OCI-LY1 (cell line): ENCODE measurements at regions not wholly inside any gene's neighbourhood (a gene's known extent, or its start where the extent isn't known, plus 50 kb on each side); places are given as distances from the start of the nearest gene placed in this dataset.

Experiments used
- CTCF ChIP-seq: fragments of 200-600 bp; sonication (generic), shearing (Covaris generic); IDR thresholded peaks from 2 replicates; pipeline ENCODE4 v1.5.1; 2017; ENCODE audit warnings: mild to moderate bottlenecking, antibody characterized with exemption, low read length, moderate library complexity, mixed read lengths
- EZH2 ChIP-seq: fragments of 200-600 bp; sonication (generic), shearing (Covaris generic); IDR thresholded peaks from 2 replicates; pipeline ENCODE4 v1.8.0; 2017; ENCODE audit warnings: borderline replicate concordance, mixed run types, mild to moderate bottlenecking, antibody characterized with exemption, low read length, moderate library complexity, mixed read lengths

DNA sequence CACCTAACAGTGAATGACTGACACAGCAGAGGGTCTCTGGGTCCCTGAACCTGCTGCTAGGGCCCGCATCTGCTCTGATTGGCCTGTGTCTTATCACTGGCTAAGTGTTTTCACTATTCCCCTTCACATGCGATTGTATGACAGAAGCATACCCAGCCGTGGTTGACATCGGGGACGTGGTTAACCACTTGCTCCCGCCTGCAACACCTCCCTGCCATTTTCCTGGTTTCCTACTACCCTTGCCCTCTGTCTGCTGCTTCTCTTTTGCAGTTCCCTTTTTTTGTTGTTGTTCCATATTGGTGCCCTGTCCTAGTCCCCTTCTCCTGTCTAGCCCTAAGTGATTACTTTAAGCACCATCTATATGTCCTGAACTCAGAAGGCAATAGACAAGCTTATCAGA lies 177.0 kb downstream of the RGS9 start:
- no peak for TF ChIP-seq CTCF
- no peak for TF ChIP-seq EZH2
